ENCODE measurements at regions not wholly inside any gene's neighbourhood (a gene's known extent, or its start where the extent isn't known, plus 50 kb on each side); places are given as distances from the start of the nearest gene placed in this dataset.

GRCh38 chr10:121115154-121115553 lies 264.0 kb downstream of the WDR11 start:
- no peak overlapping the region for H3K4me3 ChIP-seq (ENCODE audit: low read depth, low read length)
- TF ChIP-seq, protein P1, sequence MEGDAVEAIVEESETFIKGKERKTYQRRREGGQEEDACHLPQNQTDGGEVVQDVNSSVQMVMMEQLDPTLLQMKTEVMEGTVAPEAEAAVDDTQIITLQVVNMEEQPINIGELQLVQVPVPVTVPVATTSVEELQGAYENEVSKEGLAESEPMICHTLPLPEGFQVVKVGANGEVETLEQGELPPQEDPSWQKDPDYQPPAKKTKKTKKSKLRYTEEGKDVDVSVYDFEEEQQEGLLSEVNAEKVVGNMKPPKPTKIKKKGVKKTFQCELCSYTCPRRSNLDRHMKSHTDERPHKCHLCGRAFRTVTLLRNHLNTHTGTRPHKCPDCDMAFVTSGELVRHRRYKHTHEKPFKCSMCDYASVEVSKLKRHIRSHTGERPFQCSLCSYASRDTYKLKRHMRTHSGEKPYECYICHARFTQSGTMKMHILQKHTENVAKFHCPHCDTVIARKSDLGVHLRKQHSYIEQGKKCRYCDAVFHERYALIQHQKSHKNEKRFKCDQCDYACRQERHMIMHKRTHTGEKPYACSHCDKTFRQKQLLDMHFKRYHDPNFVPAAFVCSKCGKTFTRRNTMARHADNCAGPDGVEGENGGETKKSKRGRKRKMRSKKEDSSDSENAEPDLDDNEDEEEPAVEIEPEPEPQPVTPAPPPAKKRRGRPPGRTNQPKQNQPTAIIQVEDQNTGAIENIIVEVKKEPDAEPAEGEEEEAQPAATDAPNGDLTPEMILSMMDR (IDR thresholded peaks at IDR 0.05; ENCODE audit: low read depth, low read length) = no peak
- TF ChIP-seq POLR2A (IDR thresholded peaks at IDR 0.05; ENCODE audit: extremely low read depth, insufficient read length) (no peak), MAX (IDR thresholded peaks at IDR 0.05; ENCODE audit: low read depth, low read length) (no peak), MYC (IDR thresholded peaks at IDR 0.05; ENCODE audit: low read depth, low read length) (no peak)
- DNase-seq (ENCODE audit: low read depth) = no peak

- TF ChIP-seq POLR2A (IDR thresholded peaks at IDR 0.05; ENCODE audit: extremely low read depth, insufficient read length) (no peak), MAX (IDR thresholded peaks at IDR 0.05; ENCODE audit: low read depth, low read length) (no peak), MYC (IDR thresholded peaks at IDR 0.05; ENCODE audit: low read depth, low read length) (no peak)
- TF ChIP-seq, protein P1 (IDR thresholded peaks at IDR 0.05; ENCODE audit: low read depth, low read length) = no peak
- DNase-seq (ENCODE audit: low read depth) = no peak
- H3K4me3 ChIP-seq (ENCODE audit: low read depth, low read length) = no peak overlapping the region
Measured at GRCh38 chr10:121121462-121121861, 270.3 kb downstream of the WDR11 start.

DNA sequence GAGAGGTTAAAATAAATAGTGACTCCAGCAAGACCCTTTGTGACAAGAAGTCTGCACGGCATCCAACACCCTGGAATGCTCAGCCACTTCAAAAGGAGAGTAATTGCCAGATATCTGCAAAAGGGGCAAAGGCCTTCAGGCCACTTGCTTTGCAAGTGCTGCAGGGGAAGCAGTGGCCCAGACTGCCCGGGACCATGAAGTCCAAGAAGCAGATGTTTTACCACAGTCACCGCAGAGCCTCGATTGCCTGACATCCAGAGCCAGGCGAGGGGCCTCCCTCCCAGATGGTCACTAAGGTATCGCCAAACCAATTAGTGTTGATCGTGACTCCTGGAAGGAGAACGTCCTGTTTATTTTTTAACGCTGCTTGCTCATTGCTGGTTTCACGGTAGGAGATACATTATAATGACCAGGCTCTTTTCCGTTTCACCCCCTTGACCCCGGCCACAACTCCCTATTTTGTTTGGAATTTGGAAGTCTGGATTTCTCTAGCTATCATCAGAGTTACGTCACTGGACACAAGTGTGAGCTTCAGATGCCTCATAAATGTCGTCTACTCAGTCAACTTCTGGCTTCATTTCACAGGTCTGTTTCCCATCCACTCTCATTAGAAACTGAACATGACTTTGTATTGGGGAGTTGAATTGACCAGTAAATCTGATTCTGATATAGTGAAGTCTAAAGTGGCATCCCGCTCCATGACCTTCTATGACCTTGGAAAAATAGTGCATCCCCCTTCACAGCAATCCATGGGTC lies 276.2 kb downstream of the WDR11 start:
- TF ChIP-seq MAX (IDR thresholded peaks at IDR 0.05; ENCODE audit: low read depth, low read length) (no peak), MYC (IDR thresholded peaks at IDR 0.05; ENCODE audit: low read depth, low read length) (no peak), POLR2A (IDR thresholded peaks at IDR 0.05; ENCODE audit: extremely low read depth, insufficient read length) (no peak)
- TF ChIP-seq, protein P1 (IDR thresholded peaks at IDR 0.05; ENCODE audit: low read depth, low read length) = no peak
- no peak overlapping the region for H3K4me3 ChIP-seq (ENCODE audit: low read depth, low read length)
- no peak for DNase-seq (ENCODE audit: low read depth)

DNA sequence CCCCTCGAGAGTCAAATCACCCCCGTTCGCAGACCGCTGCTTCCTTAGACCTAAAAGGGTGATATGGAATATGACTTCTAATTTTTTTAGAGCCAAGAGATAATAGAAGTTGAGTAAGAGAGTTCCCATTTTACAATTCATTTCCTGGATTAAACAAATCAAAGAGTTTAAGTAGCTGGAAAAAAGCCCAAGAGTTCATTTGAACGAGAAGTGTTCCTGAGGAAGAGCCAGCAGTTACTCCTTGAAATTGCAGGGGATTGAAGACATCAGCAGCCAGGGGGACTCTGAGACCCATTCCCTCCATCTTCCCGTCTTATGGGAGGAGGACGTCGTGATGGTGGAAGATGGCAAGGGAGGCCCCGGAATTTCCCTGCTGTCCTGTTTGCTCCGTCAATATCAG lies 277.0 kb downstream of the WDR11 start:
- TF ChIP-seq MYC (IDR thresholded peaks at IDR 0.05; ENCODE audit: low read depth, low read length) (no peak), MAX (IDR thresholded peaks at IDR 0.05; ENCODE audit: low read depth, low read length) (no peak), POLR2A (IDR thresholded peaks at IDR 0.05; ENCODE audit: extremely low read depth, insufficient read length) (no peak)
- TF ChIP-seq, protein P1 (IDR thresholded peaks at IDR 0.05; ENCODE audit: low read depth, low read length) = no peak
- H3K4me3 ChIP-seq (ENCODE audit: low read depth, low read length) = no peak overlapping the region
- no peak for DNase-seq (ENCODE audit: low read depth)

DNA sequence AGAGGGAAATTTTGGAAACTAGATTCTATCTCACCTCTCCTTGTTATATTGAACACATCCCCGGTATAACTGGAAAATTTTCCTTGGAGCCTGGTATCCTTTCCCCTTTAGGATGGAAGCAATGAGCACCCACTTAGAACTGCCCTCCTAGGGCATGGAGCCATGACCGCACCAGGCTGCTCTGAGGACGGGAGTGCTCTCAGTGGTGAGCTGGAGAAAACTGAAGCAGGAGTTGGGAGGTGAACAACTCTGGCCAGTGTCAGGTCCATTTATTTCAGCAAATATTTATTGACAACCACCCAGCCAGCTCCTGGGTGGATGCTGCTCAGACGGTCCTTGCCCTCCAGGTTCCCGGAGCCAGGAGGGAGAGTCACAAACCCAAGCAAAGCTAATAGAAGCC lies 278.1 kb downstream of the WDR11 start:
- TF ChIP-seq MAX (IDR thresholded peaks at IDR 0.05; ENCODE audit: low read depth, low read length) (no peak), POLR2A (IDR thresholded peaks at IDR 0.05; ENCODE audit: extremely low read depth, insufficient read length) (no peak), MYC (IDR thresholded peaks at IDR 0.05; ENCODE audit: low read depth, low read length) (no peak)
- TF ChIP-seq, protein P1 (IDR thresholded peaks at IDR 0.05; ENCODE audit: low read depth, low read length) = no peak
- DNase-seq (ENCODE audit: low read depth) = no peak
- H3K4me3 ChIP-seq (ENCODE audit: low read depth, low read length) = no peak overlapping the region
